ENCODE measurements at regions not wholly inside any gene's neighbourhood (a gene's known extent, or its start where the extent isn't known, plus 50 kb on each side); places are given as distances from the start of the nearest gene placed in this dataset.

- ATAC-seq: no peak
- intact Hi-C loops (cut with DNase I, micrococcal nuclease): no loop called here
- DNase-seq: no peak
- no peaks in the 10 kb centered on the region for H3K36me3 ChIP-seq (ENCODE audit: low read depth)
- H3K4me1 ChIP-seq (ENCODE audit: low read depth): no peaks in the 10 kb centered on the region
- TF ChIP-seq CTCF (IDR thresholded peaks at IDR 0.05): no peak
- H3K9me3 ChIP-seq: no peaks in the 10 kb centered on the region
- H3K4me3 ChIP-seq: no peak overlapping the region
Observed at GRCh38 chr2:106596844-106597243, 109.7 kb downstream of the CD8B2 start.

- TF ChIP-seq CTCF (IDR thresholded peaks at IDR 0.05): no peak
- H3K4me3 ChIP-seq: no peak overlapping the region
- H3K4me1 ChIP-seq (ENCODE audit: low read depth): no peaks in the 10 kb centered on the region
- H3K9me3 ChIP-seq: no peaks in the 10 kb centered on the region
- no peaks in the 10 kb centered on the region for H3K36me3 ChIP-seq (ENCODE audit: low read depth)
- intact Hi-C loops (cut with DNase I, micrococcal nuclease): no loop called here
- DNase-seq (no peak), ATAC-seq (no peak)
Observed at GRCh38 chr2:106599540-106599939, 112.4 kb downstream of the CD8B2 start.

- no peak for ATAC-seq
- Histone ChIP-seq H3K4me3 (no peak overlapping the region), H3K36me3 (ENCODE audit: low read depth) (no peaks in the 10 kb centered on the region), H3K4me1 (ENCODE audit: low read depth) (no peaks in the 10 kb centered on the region), H3K9me3 (no peaks in the 10 kb centered on the region)
- no peak for TF ChIP-seq CTCF (IDR thresholded peaks at IDR 0.05)
- intact Hi-C loops (cut with DNase I, micrococcal nuclease): no loop called here
- DNase-seq: no peak
Observed at GRCh38 chr2:106602042-106602441, 114.9 kb downstream of the CD8B2 start.

GRCh38 chr2:106606652-106607051 lies 119.5 kb downstream of the CD8B2 start:
- no peak for TF ChIP-seq CTCF (IDR thresholded peaks at IDR 0.05)
- Histone ChIP-seq H3K9me3 (no peaks in the 10 kb centered on the region), H3K4me3 (no peak overlapping the region), H3K4me1 (ENCODE audit: low read depth) (peaks cover 12% of the 10 kb centered on the region), H3K36me3 (ENCODE audit: low read depth) (no peaks in the 10 kb centered on the region)
- ATAC-seq (no peak), DNase-seq (no peak)
- intact Hi-C loops (cut with DNase I, micrococcal nuclease): no loop called here

GRCh38 chr2:106607371-106607770 lies 120.2 kb downstream of the CD8B2 start:
- peak in 2 of 3 donors; percentile 58 to 74 for DNase-seq
- H3K9me3 ChIP-seq: no peaks in the 10 kb centered on the region
- intact Hi-C loops (cut with DNase I, micrococcal nuclease): no loop called here
- ATAC-seq: peak; percentile 89
- peaks cover 12% of the 10 kb centered on the region for H3K4me1 ChIP-seq (ENCODE audit: low read depth)
- no peak overlapping the region for H3K4me3 ChIP-seq
- H3K36me3 ChIP-seq (ENCODE audit: low read depth): no peaks in the 10 kb centered on the region
- TF ChIP-seq CTCF (IDR thresholded peaks at IDR 0.05): no peak

- no peak for TF ChIP-seq CTCF (IDR thresholded peaks at IDR 0.05)
- intact Hi-C loops (cut with DNase I, micrococcal nuclease): no loop called here
- H3K4me1 ChIP-seq (ENCODE audit: low read depth): peaks cover 24% of the 10 kb centered on the region
- peaks cover 3% of the 10 kb centered on the region for H3K9me3 ChIP-seq
- H3K36me3 ChIP-seq (ENCODE audit: low read depth): no peaks in the 10 kb centered on the region
- no peak for DNase-seq
- H3K4me3 ChIP-seq: no peak overlapping the region
- ATAC-seq: peak; percentile 68
Observed at GRCh38 chr2:106609780-106610179, 122.6 kb downstream of the CD8B2 start.
